Stimulated activated CD4-positive, alpha-beta T cell treated with anti-CD3 and anti-CD28 coated beads, Interleukin-15, amount 100 ng/mL, for 48 hours (primary cell): ENCODE measurements at regions not wholly inside any gene's neighbourhood (a gene's known extent, or its start where the extent isn't known, plus 50 kb on each side); places are given as distances from the start of the nearest gene placed in this dataset.
"Not testable (repeated sequence)": the region's sequence is repeated elsewhere in the genome, so short reads cannot be mapped to it uniquely, and the experiment has no call there.

Experiments used
- DNase-seq, 2 donors: peaks; one replicate each; pipeline ENCODE4 v3.0.0-alpha.2; 2020; ENCODE audit warnings: low read depth in 2 of 2

DNA sequence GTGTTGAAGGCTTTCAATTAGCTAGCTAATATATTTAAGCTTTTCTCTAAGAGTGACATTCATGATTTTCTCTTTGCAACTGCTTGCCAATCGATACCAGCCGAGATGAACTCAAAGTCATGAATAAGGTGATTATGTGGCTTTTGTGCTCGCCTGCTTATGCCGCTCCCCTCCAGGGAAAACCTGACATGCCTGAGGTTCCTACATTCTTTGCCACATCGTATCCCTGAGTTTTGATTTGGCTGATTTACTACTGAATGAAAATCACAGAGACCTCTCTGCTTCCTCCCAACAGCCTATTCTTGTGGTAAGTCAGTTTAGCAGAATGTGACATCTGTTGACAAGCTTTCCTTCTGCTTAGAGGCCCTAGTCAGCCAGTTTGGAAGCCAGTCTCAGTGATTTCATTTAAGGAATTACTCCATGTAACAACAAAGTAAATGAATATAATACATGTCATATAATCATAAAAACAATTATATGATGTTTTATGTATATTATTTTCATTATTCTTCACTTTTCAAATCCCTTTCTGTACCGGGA is 513.4 kb downstream of the CSNK1G3 start:
- DNase-seq, result no peak

DNA sequence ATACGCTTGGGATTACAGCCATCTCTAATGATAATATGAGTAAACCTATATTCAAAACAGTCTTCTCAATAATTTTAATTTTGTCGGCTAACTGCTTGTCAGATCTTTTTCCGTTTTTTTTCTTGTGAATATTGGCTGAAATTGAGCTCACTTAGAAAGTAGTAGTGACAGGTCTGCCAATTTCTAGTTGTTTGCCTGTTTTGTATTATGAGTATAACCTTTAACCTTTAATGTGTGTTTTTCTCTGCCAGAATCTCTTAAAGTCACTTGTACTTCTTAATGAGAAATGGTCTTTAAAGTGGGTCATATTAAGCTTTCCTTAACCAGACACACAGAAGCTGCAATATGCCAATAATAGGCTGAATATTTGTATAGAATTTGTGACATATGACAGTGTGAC is 511.0 kb downstream of the CSNK1G3 start:
- DNase-seq, result no peak

DNA sequence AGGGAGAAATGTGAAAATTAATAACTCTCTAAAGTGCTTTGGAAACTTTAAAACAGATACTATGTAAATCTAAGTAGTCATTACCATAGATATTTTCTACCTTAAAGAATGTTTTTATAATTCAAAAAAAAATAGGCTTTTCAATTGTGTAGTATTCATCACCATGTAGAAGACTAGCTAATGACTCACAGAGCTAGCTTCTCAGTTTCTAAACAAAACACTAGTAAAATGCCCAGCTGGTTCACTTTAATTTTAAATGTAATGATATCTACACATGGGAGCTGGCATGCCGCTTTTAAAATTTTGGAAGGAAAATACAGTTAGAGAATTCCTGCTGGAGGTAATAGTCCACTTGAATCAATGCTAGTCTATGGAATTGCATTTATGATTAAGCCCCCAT is 509.8 kb downstream of the CSNK1G3 start:
- DNase-seq, result no peak

DNA sequence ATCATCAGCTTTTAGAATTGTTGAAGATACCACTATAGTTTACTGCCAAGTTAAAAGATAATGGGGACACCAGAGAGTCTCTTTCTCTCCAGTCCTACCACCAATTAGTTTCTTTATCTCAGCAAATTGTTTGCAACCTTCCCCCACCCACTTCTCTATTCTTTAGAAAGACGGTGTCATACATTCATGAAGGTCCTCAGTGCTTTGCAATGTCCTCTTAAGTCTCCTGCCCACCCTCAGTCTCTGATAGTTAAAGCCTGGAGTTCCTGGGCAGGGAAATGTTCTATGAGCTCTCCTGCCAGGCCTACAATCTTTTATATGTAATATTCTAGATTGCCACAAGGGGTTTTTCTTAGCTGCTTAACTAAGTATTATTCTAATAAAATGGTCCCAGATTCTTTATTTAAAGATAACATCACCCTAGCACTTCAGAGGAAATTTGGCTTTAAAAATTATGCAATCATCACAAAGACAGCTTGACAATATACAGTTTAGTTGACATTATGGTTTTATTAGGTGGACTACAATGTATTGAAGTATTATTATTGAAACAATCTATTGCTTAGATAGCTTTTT is 509.2 kb downstream of the CSNK1G3 start:
- no peak for DNase-seq

DNA sequence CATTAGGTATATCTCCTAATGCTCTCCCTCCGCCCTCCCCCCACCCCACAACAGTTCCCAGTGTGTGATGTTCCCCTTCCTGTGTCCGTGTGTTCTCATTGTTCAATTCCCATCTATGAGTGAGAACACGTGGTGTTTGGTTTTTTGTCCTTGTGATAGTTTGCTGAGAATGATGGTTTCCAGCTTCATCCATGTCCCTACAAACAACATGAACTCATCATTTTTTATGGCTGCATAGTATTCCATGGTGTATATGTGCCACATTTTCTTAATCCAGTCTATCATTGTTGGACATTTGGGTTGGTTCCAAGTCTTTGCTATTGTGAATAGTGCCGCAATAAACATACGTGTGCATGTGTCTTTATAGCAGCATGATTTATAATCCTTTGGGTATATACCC is 505.3 kb downstream of the CSNK1G3 start:
- DNase-seq, result not testable (repeated sequence)

DNA sequence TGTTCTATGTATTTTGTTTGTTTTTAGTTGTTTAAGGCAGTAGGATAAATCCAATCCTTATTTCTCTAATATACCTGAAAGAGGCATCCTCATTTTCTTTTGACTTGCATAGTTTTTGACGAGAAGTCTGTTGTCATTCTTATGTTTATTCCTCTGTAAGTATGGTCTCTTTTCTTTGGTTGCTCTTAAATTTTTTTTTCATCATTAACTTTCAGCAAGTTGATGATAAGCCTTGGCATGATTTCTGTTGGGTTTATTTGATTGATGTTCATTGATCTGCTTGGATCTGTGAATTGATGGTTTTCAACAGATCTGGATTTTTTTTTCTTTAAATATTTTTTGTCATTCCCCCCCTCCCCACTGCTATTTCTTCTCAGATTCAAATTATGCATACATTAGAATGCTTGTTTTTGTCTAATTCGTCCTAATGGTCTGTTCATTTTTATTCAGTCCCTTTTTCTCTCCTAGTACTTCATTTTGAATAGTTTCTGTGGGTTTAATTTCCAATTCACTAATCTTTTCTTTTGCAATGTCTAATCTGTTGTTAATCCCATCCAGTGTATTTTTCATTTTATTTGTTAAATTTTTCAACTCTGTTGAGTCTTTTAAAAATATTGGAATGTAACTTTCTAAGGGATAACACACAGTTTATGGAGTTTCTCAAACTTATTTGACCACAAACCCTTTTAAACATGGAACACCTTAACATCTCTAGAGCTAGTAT is 495.9 kb downstream of the CSNK1G3 start:
- no peak for DNase-seq

DNA sequence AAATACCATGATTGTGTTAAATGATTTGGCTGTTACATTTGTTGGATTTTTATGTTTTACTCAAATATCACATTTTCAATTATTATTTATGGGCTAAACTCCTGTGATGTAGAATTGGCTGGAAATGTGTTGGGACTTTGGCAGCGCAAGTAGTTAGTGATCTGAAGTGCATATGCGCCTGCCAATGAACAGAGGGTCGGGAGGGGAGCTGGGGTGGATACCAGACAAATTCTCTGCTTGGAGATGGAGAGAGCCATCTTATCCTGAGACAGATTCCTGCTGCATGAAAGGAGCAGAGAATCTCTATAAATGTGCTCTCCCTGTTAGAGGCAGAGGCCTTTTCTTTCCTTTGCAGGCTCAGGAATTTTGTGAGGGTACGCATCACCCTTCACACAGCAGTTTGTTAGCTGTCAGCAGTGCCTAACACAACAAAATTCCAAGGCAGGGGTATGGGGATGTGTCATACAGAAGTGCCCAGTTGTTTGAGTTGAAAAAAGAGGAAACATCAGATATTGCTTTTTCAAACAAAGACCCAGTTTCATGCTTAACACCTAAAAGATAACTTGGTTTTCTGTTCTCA is 489.1 kb downstream of the CSNK1G3 start:
- DNase-seq, result no peak

DNA sequence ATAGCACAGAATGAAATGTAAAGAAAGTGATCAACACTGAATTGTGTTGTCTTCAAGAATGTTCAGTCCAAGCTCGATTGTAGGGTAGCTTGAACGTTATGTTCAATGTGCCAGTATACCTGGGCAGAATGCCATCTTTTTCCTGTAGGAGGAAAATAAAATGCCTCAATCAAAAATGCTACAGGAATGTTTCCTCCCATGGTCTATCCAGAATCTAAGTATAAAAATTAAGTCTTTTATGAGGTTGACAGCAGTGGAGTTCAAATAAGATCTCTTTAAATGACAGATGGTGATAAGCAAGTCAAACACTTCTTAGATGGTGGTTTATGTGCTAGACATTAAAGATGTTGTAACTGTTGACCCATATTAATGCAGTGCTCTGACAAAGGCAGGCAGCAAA is 488.6 kb downstream of the CSNK1G3 start:
- no peak for DNase-seq

DNA sequence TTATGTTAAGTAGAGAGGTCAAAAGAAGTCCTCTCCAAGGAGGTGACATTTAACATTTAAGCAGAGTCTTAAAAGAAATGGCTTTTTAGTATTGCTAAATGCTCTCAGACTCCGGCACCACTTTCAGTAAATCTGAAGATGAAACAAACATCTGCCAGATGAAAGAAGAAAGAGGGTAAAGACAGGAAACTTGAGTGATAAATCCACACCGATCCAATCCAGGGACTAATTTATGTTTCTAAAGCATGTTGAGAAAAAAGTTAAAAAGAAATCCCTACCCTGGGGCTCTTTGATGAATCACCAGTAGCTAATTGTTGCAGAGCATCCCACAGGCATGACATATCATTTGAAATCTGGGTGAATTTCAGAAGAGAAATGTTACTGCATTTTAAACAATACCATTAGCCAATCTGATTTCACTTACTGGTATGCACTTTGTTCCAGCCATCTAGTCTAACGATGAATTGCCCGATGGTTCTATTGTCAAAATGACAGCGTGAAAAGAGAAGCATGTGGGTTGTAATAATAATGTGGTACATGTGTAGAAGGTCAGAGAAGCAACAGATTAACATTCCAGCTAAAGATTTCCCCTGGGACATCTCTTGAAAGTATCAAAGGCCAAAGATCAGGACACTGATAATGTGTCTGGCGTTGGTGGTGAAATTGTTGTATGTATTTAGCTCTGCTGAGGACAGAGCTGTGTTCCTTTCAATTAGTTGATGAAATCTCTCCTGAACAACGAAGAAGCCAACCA is 485.7 kb downstream of the CSNK1G3 start:
- DNase-seq, result no peak

DNA sequence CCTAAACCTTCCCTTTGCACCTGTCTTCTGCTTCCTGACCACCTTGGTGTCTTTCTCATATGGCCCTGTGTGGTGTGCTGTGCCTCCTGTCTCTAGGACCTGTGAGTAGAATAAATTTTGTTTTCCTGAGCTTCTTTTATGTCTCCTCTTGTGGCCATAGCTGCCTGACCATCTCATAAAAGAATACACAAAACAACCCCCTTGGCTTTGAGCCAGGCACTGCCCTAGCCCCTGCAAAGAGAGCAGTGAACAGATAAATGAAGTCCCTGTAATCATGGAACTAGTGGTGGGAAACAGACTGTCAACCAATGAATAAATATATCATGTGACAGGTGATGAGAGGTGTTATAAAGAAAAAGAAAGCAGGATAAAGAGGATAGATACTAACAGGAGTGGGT is 485.1 kb downstream of the CSNK1G3 start:
- DNase-seq, result no peak

DNA sequence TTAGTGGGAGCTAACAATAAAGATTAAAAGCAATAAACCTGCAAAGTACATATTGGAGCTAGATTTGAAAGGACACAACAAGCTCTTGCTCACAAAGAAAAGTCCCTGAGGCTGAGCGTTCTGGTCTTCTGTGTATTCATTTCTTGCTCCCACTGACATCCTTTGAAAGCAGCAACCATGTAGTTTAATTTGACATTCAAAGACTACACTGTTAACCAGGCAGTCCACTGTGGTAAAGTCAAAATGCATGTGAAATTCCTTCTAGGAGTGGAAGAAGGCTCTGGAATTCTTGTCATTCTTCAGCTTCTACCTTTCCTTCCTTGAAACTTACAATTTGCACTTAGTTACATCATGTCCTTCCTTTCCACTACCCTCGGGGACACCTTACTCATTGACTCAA is 480.7 kb downstream of the CSNK1G3 start:
- no peak for DNase-seq

DNA sequence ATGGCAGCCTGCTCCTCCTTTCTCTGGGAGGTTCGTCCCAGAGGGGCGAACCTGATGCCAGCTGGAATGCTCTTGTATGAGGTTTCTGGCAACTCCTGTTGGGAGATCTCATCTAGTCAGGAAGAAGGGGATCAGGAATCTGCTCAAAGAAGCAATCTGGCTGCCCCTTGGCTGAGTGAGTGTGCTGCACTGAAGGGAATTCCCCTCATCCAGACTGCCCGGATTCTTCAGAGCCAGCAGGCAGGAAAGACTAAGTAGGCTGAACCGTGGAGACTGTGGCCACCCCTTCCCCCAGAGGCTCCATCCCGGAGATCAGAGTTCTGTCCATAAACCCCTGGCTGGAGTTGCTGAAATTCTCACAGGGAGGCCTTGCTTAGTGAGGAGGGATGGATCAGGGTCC is 476.0 kb downstream of the CSNK1G3 start:
- no peak for DNase-seq

DNA sequence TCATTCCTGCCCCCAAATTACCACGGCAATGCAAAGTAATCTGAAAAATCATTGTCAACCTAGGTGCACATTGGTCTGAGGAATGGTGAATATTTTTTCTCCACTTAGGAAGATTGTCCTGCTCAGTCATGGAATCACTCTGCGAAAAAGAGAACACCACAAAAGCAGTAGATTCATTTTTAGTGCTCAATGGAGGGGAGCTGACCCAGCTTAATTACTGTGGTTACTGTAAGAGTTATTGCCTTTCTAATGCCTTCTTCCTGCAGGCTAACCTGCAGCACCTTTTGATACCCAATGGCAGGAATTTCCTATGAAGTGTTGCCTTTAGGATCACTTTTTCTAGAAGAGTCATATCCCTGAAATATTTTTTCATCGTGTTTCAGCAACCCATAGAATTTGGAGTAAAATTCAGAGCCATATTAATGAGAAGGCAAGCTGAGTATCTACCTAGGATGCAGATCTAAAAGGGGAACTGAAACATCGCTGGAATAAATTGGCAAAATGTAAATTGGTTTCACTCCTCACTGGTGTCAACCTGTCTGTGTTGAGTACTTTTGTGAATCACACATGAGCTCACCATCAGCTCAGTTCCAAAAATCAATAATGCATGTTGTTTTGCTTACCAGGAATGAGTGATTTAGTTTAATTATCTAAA is 464.5 kb downstream of the CSNK1G3 start:
- no peak for DNase-seq

DNA sequence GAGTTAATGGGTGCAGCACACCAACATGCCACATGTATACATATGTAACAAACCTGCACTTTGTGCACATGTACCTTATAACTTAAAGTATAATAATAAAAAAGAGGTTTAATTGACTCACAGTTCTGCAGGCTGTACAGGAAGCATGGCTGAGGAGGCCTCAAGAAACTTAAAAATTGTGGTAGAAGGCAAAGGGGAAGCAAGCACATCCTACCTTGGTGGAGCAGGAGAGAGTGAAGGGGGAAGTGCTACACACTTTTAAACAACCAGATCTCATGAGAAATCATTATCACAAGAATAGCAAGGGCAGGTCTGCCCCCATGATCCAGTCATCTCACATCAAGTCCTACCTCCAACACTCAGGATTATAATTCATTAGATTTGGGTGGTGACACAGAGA is 463.5 kb downstream of the CSNK1G3 start:
- DNase-seq, result not testable (repeated sequence)

DNA sequence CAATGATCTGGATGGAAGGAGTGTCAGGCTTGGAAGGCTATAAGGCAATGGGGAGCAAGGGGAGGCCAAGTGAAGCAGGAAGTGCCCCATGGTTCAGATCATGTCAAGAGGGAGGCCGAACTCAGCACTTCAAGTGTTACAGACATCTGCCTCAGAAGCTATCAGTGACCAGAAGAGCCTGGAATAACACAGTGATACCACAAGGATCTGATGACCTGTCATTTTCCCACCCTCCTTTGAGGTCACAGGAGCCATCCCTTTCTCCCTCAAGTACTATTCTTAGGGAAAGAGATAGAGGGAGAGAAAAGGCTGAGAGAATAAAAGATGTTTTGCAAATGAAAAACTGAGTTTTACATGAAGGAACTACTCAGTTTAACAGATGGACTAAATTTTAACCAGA is 454.8 kb downstream of the CSNK1G3 start:
- DNase-seq, result no peak

DNA sequence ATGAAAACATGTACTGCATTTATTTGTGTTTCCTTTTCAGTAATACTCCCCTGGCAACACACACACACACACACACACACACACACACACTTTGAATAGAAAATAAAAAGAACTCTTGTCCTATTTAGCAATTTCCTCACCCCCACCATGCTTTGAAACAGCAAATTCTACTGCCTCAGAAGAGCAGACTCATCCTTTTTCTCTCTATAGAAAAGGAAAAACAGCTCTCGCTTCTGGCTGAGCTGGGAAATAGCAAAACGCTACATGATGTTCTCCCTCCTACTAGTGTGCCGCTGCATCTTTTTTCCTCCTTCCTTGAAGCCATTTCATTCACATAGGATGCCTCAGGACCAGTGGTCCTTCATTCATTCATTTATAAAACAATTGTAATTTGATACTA is 453.6 kb downstream of the CSNK1G3 start:
- no peak for DNase-seq

DNA sequence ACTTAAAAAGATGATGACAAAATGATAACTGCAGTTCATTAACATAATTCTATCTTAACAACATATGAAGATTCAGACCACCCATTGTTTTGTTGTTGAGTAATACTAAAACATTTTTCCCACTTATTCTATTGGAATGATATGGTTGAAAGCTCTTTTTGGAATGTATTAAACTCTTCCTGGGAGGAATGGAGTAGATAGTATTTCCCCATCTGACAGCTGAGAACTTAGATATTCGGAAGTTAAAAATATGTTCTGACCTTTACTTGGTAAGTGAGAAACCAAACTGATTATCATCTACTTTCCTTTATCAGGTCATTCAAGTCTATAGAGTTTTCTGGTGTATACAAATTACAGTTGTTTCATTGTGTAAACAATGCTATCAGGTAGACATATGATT is 452.9 kb downstream of the CSNK1G3 start:
- no peak for DNase-seq

DNA sequence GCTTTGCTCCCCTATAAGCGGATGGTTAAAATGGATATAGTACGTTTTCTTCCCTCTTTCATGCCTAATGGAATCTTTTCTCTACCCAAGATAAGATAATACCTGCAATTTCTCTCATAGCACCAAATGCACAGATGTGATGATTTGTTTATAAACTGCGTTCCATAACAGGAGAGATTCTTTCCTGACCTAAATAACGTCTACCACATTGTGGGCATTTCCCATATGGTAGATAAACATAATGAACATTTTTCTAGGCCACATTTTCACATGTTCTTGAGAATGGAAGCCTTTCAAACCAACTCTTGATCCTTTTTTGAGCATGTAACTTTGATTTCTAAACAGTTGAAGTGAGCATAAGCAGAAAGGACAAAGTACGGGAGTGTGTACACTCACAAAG is 448.5 kb downstream of the CSNK1G3 start:
- DNase-seq, result no peak

DNA sequence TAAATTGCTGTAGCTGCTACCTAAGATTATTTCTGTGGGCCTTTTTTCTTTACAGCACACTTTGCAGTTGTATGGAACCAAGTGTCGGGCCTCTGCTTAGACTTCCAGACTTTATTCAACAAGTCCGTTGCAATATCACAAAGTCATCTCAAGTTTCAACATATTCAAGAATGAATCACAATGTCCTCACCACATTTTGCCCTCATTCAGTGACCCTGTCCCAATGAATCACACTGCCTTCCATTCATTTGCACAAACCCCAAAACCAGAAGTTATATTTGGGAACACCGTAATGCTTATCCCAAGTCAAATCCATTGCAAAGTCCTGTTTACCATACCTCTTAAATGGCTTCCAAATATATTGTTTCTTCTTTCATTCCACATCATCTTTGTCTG is 439.6 kb downstream of the CSNK1G3 start:
- DNase-seq, result no peak

DNA sequence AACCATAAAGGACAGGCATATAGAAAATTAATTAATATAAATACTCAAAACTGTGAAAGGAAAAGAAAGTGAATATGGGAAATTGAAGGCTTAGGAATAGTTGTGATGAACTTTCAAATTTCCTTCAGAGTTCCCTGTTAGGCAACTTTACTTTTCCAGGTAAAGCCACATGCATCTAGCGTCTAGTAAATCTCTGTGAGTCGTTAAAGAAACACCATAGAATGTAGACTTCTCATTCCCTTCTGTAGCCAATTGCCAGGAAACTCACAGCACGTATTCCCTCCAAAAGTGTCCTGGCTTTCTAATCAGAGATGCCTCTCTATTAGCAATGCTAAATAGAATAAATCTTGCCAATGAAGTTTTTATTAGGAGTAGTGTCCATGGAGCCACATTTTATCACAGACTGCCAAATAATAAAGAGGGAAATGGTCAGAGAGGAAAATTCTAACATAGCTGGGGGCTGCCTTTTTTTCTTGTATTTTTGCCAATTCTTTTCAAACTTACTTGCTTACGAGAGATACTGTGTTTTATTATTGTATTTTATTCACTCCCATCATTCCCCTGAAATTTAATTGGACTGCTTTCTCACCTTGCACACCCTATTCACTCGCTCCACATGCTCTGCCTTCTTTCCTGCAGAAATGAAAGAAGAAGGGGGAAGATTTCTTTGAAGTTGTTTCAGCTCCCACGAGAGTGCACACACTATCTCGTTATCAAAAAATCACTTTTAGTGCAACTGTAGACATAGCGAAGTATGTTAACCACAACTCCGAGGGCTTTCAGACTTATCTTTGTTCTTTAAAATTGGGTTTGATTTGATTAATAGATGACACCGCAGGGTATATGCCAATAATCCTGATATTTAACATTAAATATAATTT is 439.0 kb downstream of the CSNK1G3 start:
- DNase-seq, result no peak

DNA sequence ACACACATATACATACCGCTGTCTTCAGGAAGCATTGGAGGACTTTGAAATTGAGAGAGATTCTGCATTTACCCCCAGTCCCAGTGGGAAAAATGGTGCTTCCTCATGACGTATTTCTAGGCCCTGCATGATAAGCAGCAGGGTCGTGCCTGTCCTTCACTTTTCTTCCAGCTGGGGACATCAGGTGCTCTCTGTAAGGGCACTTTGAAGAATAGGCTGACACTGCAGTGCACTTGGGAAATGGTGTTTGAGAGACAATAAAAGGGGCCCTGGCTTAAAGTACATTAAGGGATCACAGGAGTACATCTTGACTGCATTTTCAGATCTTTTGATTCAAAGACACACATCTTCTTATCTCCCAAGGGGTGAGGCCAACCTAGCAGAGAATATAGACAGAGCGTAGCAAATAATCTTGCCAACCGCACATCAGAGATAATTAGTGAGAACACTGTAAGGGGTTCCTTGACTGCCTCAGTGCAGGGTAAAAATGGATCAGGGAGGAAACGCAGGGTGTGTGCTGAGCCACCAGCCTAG is 437.9 kb downstream of the CSNK1G3 start:
- no peak for DNase-seq
